H7 (cell line): ENCODE measurements at regions not wholly inside any gene's neighbourhood (a gene's known extent, or its start where the extent isn't known, plus 50 kb on each side); places are given as distances from the start of the nearest gene placed in this dataset.

Experiments used
- DNase-seq: peaks from one replicate; pipeline ENCODE4 v3.0.0; 2012
- H3K27me3 ChIP-seq: 2 replicates; pipeline ENCODE4 v1.6.0; 2011; ENCODE audit warnings: mild to moderate bottlenecking, low read length; ENCODE audit not compliant: control insufficient read depth, insufficient read depth
- H3K36me3 ChIP-seq: replicated peaks from 2 replicates; pipeline ENCODE4 v1.5.1; 2011; ENCODE audit warnings: low read length; ENCODE audit not compliant: control insufficient read depth, insufficient read depth
- H3K4me3 ChIP-seq: 2 replicates; pipeline ENCODE4 v1.5.1; 2011; ENCODE audit warnings: low read depth, mild to moderate bottlenecking, control low read depth, low read length, moderate library complexity; ENCODE audit not compliant: insufficient read depth

DNA sequence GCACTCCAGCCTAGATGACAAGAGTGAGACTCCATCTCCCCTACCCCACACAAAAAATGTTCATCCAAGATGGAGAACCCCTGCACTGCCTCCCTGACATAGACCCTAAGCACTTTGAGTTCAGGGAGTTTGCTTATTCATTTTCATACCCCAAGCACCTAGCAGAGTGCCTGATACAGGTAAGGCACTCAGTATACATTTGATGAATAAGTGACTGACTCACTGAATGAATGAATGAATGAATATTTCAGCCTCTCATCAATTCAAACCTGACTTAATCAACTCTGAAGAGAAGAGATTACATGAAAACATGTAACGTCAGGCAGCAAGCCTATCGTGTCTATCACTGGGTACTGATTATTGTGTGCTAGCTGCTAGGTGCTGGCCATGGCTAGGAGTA lies 121.3 kb upstream of the GADD45A start:
- no peak overlapping the region for H3K4me3 ChIP-seq
- no peaks in the 10 kb centered on the region for H3K36me3 ChIP-seq
- H3K27me3 ChIP-seq = no peaks in the 10 kb centered on the region; the same call in 1 of the 2 replicates
- DNase-seq = no peak

DNA sequence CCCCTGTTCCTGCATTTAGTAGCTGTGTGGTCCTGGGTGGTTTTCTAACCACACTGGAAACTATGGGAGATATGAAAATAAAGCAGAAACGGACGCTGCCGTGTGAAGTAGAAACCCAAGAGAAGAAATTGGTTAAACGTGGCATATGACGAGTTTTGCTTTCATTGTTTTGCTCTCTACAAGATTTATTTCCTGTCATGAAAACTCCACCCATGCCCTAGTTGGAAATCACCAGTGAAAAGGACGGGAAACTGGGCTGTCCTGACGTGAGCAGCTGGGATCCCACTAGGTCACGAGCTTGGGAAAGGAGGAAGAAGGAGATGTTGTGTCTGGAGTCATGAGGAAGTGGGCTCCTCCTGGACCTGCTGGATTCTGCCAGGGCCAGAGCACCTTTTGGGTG lies 120.8 kb upstream of the GADD45A start:
- Histone ChIP-seq H3K36me3 (no peaks in the 10 kb centered on the region), H3K4me3 (no peak overlapping the region), H3K27me3 (no peaks in the 10 kb centered on the region)
- no peak for DNase-seq

DNA sequence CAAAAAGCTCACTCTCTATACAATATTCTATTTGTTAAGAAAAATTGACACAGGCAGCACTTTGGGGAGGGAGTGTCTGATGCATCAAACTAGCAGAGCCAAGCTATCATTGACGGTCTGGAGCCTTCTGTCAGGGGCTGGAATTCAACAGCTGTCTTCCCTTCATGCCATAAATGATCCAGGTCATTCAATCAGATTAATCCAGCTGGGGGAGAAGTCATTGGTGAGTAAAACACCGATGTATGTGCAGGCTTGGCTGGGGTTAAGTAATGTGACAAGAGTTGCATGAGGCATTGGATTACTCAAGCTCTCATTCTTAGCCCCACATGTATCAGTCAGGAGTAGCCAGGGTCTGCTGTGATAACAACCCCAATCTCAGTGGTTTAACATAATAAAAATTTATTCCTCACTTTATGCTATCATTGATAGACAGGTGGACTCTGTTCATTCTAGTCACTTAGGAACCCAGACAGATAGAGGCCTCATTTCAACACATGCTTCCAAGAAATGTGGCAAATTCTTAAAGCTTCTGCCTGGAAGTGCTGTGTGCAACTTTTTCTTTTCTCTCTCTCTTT lies 118.1 kb upstream of the GADD45A start:
- H3K36me3 ChIP-seq = no peaks in the 10 kb centered on the region
- H3K27me3 ChIP-seq = no peaks in the 10 kb centered on the region
- no peak for DNase-seq
- H3K4me3 ChIP-seq = no peak overlapping the region

DNA sequence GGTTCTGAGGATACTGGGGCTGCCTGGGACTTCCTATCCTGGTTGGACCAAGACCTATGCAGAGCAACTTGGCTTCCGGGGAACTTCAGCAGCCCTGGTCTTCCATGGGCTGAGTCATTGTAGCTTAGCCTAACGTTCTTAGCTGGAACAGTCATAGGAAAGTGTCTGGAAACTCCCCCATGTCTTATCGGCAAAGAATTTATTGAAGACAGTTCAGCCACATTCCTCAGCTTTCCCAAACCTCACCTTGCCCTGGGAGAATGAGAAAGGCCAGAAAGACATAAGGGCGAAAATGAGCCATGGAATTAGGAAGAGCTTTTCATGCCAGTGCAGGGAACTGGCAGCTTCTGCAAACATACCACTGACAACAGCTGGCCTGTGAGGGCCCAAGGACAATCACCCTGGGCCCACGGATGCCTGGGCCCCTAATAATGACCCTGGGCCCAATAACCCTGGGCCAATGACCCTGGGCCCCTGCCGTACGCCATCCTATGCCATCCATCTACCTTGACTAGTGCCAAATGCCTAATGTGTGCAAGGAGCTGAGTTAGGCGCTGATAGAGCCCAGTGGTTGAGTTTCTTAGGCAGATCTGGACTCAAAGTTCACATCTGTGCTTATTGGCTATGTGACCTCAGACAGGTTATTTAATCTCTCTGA lies 114.4 kb upstream of the GADD45A start:
- no peak for DNase-seq
- Histone ChIP-seq H3K27me3 (no peaks in the 10 kb centered on the region), H3K36me3 (no peaks in the 10 kb centered on the region)

DNA sequence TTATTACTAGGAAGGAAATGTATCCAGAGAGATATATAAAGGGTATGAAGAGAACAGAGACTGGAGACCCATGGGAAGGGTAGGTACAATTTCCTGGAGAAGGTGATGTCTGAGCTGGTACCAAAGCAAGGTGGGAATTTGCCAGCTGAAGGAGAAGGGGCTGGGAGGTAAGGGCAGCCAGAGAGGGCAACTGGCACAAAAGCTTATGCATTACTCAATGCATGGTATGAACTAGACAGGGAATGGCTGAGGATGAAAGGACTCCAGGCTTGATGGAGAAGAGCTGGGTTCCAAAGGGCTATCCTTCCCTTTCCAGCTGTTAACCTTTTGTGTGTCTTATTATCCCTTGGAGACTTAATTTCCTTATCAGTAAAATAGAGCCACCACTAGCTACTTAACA lies 113.6 kb upstream of the GADD45A start:
- no peak overlapping the region for H3K4me3 ChIP-seq
- H3K36me3 ChIP-seq = no peaks in the 10 kb centered on the region
- DNase-seq = no peak
- H3K27me3 ChIP-seq = no peaks in the 10 kb centered on the region

More for the DNA sequence above, 114.4 kb upstream of the GADD45A start:
- H3K4me3 ChIP-seq = no peak overlapping the region

DNA sequence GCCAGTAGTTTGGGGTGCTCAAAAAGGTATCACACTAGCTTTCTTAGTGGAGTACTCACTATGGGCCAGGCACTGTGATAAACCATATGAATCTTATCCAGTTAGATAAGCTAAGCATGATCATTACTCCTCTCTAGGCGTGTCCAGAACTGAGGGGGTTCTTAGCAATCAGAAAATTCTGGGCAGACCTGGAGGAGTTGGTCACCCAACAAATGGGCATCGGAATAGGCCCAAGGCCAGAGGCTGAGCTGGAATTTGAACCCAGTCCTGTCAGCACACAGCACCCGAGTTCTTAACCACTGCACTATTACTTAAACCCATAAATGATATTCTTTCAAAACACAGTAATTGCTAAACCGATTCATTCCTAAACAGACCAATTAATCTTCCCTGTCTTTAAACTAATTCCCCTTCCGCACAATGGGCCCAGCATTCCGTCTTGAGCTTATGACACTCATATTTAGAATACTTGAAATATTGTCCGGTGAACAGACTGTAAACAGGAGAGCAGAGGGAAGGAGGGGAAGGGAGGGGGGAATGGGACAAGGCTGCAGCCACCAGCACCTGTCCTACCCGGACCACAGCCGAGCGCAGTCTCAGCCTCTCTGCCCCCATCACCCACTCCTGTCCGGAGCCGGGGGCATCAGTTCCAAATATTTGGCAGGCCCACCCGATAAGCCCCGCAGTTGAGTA lies 113.0 kb upstream of the GADD45A start:
- H3K4me3 ChIP-seq = no peak overlapping the region
- no peak for DNase-seq
- no peaks in the 10 kb centered on the region for H3K27me3 ChIP-seq
- H3K36me3 ChIP-seq = no peaks in the 10 kb centered on the region

DNA sequence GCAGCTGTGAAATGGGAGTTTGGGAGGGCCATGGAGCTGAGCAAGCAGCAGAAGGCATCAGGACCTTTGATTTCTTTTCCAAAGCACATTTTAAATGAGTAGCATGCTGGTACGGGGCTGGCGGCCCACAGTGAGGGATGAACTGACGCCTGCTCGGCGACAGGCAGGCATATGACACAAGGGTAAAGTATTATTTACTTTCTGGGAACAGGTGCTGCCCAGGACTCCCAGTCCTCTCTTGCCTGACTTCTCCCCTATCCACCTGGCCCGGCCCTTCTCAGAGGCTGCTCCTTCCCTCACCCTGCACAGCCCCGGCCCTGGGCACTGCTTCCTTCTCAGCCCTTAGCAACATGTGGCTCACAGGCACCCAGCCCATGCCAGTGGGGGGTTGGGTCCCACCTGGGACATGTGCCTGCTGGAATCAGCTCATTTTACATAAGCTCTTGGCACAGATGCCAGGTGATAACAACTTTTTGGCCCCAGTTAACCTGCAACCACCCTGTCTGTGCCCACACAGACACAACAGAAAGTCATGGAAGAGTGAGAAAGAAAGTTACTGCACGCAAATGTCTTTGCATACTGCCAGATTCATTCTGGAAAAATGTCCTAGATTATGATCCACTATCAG lies 112.3 kb upstream of the GADD45A start:
- DNase-seq = no peak
- Histone ChIP-seq H3K27me3 (no peaks in the 10 kb centered on the region), H3K36me3 (no peaks in the 10 kb centered on the region), H3K4me3 (no peak overlapping the region)

DNA sequence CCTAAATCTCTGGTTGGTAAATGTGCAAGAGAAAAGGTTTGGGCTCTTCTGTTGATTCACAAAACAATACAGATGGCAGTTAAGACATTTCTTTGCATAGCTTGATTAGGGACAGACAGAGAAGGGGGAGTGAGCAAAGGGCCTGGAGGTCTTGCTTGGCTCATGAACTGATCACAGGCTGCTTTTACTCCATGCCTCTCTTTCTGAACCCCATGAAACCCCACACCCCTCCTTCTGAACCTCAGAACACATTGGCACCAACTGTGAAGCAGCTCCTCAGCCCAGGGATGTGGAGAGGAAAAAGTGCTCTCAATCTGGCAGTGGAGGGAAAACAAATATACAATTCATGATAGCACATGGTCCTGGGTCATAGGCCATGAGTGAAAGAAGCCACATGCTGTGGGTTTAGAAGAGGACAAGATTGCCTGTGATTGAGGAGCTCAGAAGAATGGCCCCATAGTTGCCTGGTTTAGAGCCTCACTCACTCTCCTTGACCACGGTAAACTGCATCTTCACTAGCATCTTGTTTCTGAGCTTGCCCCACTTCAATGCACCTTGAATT lies 111.6 kb upstream of the GADD45A start:
- Histone ChIP-seq H3K4me3 (no peak overlapping the region), H3K36me3 (no peaks in the 10 kb centered on the region), H3K27me3 (no peaks in the 10 kb centered on the region)
- DNase-seq = no peak

DNA sequence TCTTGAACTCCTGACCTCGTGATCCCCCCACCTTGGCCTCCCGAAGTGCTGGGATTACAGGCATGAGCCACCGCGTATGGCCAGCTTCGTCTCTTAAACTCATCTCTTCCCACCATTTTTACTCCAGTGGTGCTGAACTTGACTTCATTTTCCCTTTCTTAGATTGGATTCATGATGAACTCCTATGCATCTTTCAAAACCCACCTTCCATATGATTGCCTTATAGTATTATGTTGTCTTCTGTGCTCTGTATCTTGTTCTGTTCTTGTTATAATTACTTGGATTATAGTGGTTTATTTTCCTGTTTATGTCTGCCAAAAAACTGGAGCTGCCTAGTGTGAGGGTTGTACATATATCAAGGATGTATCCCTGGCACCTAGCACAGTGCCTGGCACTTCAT lies 110.8 kb upstream of the GADD45A start:
- H3K36me3 ChIP-seq = no peaks in the 10 kb centered on the region
- DNase-seq = no peak
- no peak overlapping the region for H3K4me3 ChIP-seq
- H3K27me3 ChIP-seq = no peaks in the 10 kb centered on the region

DNA sequence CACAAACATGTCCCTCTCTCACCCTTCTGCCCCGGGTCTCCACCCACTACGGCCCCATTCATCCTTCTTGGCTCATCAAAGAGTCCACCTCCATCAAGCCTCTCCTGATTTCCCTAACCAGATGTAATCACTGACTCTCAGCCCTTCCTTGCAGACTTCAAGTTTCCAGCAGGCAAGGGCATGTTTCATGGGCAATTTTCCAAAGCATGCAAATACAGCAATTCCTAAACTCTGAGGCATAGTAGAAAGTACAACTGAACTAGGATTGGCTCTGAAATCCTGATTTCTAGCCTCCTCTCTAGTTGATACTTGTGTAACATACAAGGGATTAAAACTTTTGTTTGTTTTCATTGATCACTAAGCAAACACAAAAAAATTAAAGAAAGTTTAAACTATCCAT lies 109.1 kb upstream of the GADD45A start:
- DNase-seq = no peak
- Histone ChIP-seq H3K27me3 (no peaks in the 10 kb centered on the region), H3K4me3 (no peak overlapping the region), H3K36me3 (no peaks in the 10 kb centered on the region)

DNA sequence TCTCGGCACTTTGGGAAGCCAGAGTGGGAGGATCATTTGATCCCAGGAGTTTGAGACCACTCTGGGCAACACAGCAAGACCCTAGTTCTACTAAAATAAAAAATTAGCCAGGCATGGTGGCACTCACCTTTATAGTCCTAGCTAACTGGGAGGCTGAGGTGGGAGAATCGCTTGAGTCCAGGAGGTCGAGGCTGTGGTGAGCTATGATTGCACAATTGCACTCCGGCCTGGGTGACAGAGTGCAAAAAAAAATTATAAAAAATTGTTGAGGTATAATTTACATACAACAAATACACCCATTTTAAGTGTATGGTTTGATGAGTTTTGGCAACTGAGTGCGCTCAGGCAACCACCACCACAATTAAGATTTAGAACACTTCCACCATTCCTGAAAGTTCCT lies 108.5 kb upstream of the GADD45A start:
- H3K36me3 ChIP-seq = no peaks in the 10 kb centered on the region
- no peak for DNase-seq
- no peak overlapping the region for H3K4me3 ChIP-seq
- H3K27me3 ChIP-seq = no peaks in the 10 kb centered on the region

DNA sequence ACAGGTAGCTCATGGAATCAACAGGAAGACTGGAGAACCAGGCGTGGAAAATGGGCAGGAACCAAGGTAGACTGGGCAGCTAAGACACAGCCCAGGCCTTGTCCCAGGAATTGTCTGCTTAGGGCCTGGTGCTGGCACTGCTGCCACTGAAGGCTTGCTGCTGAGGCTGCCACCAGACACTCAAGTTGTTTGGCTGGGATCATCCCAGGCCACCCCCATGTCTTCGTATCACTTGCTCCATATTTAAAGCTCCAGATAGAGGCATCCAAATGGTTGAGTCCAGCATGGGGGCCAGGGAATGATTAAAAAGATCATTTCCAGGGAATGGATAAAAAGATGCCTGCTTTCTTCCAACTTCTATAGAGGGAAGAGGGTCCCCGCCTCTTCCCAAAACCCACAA lies 107.4 kb upstream of the GADD45A start:
- no peak for DNase-seq
- Histone ChIP-seq H3K4me3 (no peak overlapping the region), H3K27me3 (no peaks in the 10 kb centered on the region), H3K36me3 (no peaks in the 10 kb centered on the region)

DNA sequence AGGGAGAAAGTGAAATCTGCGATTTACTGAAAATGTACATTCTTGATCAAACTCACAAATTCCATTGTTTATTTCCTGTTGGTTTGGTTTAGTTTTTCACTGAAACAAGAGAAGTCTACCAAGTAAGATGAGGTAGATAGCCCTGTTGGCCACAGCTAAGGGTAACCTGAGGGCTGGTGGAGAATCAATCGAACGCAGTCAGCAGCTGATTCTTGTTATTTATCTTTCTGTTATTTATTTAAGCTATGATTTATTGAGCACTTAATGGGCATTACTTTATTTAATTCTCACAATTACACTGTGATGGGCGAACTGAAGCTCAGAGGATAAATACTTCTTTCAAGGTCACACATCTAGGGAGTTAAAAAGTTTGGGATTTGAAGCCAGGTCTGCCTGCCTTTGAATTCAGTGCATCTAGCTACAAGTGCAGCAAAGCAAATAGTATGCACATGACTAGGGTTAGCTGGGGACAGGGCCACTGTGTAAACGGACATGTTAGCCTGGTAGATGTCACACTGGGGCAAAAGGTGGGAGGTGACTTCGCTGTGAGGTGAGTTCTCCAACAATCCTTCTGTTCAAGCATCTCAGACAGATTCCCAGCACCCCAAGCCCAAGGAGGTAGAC lies 106.5 kb upstream of the GADD45A start:
- H3K4me3 ChIP-seq = no peak overlapping the region
- H3K36me3 ChIP-seq = no peaks in the 10 kb centered on the region
- no peaks in the 10 kb centered on the region; the same call in 1 of the 2 replicates for H3K27me3 ChIP-seq
- no peak for DNase-seq

DNA sequence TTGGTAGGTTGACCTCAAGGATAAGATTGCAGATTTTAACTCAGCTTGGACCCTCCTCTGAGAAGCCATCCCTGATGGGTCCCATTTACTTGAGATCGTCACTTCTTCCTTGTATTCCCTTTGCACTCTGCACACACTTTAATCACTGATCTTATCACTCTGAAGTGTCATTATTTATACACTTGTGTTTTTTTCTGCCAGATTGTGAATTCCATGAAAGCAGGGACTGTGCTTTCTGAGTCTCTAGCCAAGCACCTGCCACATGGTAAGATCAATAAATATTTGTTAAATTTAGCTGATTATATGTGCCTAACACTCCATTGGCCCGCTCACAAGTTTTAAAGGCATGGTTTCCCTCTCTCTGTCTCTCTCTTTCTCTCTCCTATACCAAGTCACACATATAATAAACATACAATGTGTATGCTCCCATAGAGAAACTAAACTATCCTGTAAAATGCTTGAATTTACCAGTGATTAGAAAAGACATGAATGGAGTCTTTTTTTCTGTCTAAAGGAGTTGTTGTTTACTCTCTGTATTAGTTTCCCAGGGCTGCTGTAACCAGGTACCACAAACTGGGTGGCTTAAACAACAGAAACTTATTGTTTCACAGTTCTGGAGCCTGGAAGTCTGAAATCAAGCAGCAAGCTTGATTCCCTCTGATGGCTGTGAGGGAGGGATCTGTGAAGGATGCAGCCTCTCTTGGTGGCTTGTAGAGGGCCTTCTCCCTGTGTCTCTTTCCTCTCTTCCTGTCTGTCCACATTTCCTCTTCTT lies 105.2 kb upstream of the GADD45A start:
- no peaks in the 10 kb centered on the region; the same call in 1 of the 2 replicates for H3K27me3 ChIP-seq
- no peaks in the 10 kb centered on the region for H3K36me3 ChIP-seq
- H3K4me3 ChIP-seq = no peak overlapping the region
- DNase-seq = no peak
